UCSD-AML1 (cell line): ENCODE measurements at regions not wholly inside any gene's neighbourhood (a gene's known extent, or its start where the extent isn't known, plus 50 kb on each side); places are given as distances from the start of the nearest gene placed in this dataset.
A peak's percentile ranks its signal among the peaks of the same experiment; 100 is the strongest.

Experiments
- DNase-seq: peaks from one replicate; lab custom pipeline; 2025; ENCODE audit not compliant: unreplicated experiment; lab: John Stamatoyannopoulos, UW

DNA sequence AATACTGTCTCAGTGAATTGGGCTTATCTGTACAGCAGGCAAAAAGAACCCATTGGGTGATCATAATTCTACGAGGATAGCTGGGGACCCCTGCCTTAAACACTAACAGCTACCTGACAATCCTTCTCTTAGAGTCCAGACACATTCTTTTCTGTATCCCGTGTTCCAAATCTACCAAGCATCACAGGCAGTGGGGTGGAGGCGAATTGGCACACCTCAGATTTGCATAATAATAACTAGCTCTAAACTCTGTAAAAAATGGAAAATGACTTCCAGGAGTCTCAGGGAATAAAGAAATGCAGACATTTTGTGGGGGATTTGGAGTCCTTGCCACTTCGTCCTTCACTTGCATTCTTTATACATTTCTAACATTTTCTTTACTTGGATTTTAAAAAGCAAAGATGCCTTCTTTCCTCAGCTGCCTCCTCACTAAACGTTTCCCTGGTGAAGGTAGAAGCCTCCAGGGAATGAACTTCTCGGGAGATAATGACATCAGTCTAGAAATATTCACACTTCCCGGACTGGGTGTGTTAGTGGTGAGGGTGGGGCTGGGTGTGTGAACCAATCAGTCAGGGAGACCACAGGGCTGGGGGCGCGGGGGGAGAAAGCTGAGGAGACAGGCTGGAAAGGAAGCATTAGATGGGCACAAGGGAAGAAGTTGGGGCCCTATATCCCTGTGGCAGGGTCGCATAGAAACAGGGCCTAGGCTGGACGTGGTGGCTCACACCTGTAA is 59.1 kb upstream of the BOD1L2 start:
- DNase-seq = no peak

DNA sequence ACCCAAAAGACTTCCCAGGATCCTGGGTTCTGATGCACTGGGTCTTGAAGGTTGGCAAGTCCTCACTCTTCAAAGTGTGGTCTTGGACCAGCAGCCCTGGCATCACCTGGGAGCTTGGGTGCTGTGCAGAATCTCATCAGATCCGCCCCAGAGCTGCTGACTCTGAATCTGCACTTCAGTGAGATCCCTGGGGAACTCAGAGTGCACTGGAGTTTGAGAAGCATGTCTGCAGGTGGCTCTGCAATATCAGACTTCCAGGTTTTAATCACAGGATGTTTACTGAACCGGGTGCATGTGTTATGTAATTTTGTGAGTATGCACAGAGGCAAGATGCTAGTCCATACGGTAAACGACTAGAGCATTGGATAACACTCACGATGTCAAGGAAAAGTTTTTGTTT is 58.0 kb upstream of the BOD1L2 start:
- no peak for DNase-seq

DNA sequence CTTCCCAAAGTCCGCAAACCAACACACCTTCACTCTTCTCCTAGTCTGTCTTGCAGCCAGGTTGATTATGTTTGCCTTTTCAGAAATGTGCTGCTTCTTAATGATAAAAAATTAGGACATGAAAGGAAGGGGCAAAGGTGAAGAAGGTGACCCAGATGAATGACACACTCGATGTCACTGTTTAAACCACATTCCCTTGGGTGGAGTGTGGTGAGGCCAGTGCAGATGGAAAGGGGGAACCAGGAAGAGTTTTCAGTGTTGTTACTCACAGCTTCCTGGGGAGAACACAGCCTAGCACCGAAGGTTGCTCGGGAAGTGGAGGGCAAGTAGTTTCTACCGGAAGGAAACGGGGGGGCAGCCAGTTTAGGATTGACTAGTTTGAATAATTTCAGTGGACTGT is 57.2 kb upstream of the BOD1L2 start:
- DNase-seq = peak; percentile 17

DNA sequence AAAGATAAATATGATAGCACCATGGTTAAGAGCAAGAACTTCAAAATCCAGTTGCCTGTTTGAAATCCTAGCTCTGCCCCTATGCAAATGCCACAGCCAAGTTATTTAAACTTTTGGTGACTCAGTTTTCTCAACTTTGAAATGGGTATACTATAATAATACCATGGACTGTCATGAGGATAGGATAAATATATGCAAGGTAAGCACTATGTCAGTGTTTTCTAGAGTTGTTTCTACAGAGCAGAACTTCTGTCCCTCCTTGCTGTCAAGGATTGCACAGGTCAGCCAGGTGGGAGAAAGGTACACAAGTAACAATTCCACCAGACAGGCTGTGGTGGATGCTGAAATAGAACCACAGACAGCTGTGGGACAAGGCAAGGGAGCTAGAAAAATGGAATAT is 55.7 kb upstream of the BOD1L2 start:
- no peak for DNase-seq

DNA sequence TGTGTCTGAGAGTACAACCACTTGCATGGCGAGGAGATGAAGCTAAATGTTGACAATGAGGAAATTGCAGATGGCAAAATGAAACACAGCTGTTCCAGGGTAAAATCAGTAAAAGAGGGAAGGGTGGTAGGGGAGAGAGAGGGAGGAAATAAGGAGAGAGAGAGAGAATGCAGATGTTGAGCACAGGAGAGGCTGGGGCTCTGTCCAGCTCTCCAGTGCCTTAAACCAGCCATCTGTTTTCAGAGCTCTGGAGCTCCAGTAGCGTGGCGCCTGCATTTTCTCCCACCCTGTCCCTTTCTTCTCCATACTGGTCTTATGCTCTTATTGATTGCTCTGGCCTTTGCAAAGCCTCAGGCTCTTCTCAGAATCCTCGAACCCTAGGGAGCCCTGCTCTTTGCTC is 52.7 kb upstream of the BOD1L2 start:
- no peak for DNase-seq

DNA sequence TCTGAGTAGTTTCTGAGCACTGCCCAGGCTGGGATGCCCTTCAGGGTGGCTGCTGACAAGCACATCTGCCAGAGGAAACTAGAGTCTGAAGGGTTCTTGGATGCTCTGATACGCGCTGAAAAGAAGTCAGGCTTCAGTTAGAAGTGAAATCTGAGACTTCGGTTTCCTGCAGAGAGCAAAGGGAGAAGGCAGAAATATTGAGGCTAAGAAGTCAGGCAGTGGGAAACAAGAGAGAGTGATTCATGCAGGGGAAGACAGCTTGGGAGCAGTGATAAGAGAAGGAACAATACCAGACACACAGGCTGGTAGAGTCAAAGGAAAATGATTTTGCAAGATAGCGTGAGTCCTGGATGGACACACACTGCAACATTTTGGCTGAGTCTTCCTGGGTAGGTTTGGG is 51.0 kb upstream of the BOD1L2 start:
- no peak for DNase-seq
